MM.1S (cell line): ENCODE measurements at regions not wholly inside any gene's neighbourhood (a gene's known extent, or its start where the extent isn't known, plus 50 kb on each side); places are given as distances from the start of the nearest gene placed in this dataset.

Source experiments
- DNase-seq: peaks from one replicate; pipeline ENCODE4 v3.0.0-alpha.2; 2015
- H2AFZ ChIP-seq: fragments of 300-600 bp; sonication (generic); 2 replicates; pipeline ENCODE4 v1.6.0; 2016; ENCODE audit warnings: antibody characterized with exemption, low read length
- H3F3A ChIP-seq: fragments of 300-600 bp; sonication (generic); 2 replicates; pipeline ENCODE4 v1.6.1; 2016; ENCODE audit warnings: mild to moderate bottlenecking, antibody characterized with exemption, low read length, moderate library complexity, mixed read lengths; ENCODE audit not compliant: insufficient read depth
- H3K27ac ChIP-seq: fragments of 300-600 bp; sonication (generic); 2 replicates; pipeline ENCODE4 v1.5.1; 2016; ENCODE audit warnings: mild to moderate bottlenecking, low read length
- H3K27me3 ChIP-seq: fragments of 300-600 bp; sonication (generic); replicated peaks from 2 replicates; pipeline ENCODE4 v1.6.0; 2016; ENCODE audit warnings: low read length; ENCODE audit not compliant: insufficient read depth
- H3K36me3 ChIP-seq: fragments of 300-600 bp; sonication (generic); replicated peaks from 2 replicates; pipeline ENCODE4 v1.6.1; 2016; ENCODE audit warnings: mild to moderate bottlenecking, low read length, mixed read lengths; ENCODE audit not compliant: insufficient read depth
- H3K4me1 ChIP-seq: fragments of 300-600 bp; sonication (generic); 2 replicates; pipeline ENCODE4 v1.6.1; 2016; ENCODE audit warnings: low read length, mixed read lengths
- H3K4me2 ChIP-seq: fragments of 300-600 bp; sonication (generic); 2 replicates; pipeline ENCODE4 v1.6.0; 2016; ENCODE audit warnings: low read depth, low read length
- H3K4me3 ChIP-seq: fragments of 300-600 bp; sonication (generic); 2 replicates; pipeline ENCODE4 v1.5.1; 2016; ENCODE audit warnings: low read length, mixed read lengths
- H3K79me2 ChIP-seq: fragments of 300-600 bp; sonication (generic); 2 replicates; pipeline ENCODE4 v1.6.1; 2016; ENCODE audit warnings: mixed run types, low read length, mixed read lengths
- H3K9ac ChIP-seq: fragments of 300-600 bp; sonication (generic); 2 replicates; pipeline ENCODE4 v1.6.1; 2016; ENCODE audit warnings: low read length, mixed read lengths
- H3K9me2 ChIP-seq: fragments of 300-600 bp; sonication (generic); replicated peaks from 2 replicates; pipeline ENCODE4 v1.6.1; 2016; ENCODE audit warnings: mild to moderate bottlenecking, low read length, mixed read lengths; ENCODE audit not compliant: insufficient read depth
- H3K9me3 ChIP-seq: fragments of 300-600 bp; sonication (generic); replicated peaks from 2 replicates; pipeline ENCODE4 v1.6.1; 2016; ENCODE audit warnings: mild to moderate bottlenecking, low read length, mixed read lengths; ENCODE audit not compliant: insufficient read depth
- H4K20me1 ChIP-seq: fragments of 300-600 bp; sonication (generic); 2 replicates; pipeline ENCODE4 v1.6.1; 2016; ENCODE audit warnings: mild to moderate bottlenecking, low read length, moderate library complexity, mixed read lengths; ENCODE audit not compliant: insufficient read depth
- EZH2 ChIP-seq: fragments of 300-600 bp; sonication (generic); optimal IDR thresholded peaks from 2 replicates; pipeline ENCODE3; 2017; ENCODE audit warnings: low read depth, mild to moderate bottlenecking, antibody characterized with exemption, low read length, mixed read lengths
- EZH2phosphoT487 ChIP-seq: fragments of 300-600 bp; sonication (generic); IDR thresholded peaks from 2 replicates; pipeline ENCODE4 v1.6.1; 2018; ENCODE audit warnings: antibody characterized with exemption, low read length
- TF ChIP-seq, protein P1 (sequence below): fragments of 300-600 bp; sonication (generic); IDR thresholded peaks from 2 replicates; pipeline ENCODE4 v1.5.1; 2016; ENCODE audit warnings: antibody characterized with exemption, low read length, mixed read lengths

DNA sequence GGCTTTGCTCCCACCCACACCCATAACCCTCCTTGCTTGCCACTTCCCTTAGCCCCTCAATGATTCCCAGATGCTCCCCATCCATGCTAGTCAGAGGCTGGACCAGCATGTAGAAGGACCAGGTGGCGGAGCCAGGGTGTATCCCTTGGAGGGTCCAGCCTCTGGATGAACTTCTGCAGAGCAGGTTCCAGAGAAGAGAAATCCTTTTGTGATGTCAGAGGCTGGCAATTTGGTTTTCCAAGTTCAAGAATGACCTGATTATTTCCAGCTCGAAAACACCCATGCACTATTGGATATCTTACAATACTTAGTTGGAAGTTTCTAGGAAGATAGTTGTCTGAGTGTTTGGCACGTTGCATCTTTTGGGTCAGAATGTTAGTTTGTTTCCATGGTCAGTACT lies 168.3 kb upstream of the RPS6KA3 start:
- Histone ChIP-seq H3K4me3 (no peak overlapping the region), H3K79me2 (no peaks in the 10 kb centered on the region), H3K27me3 (no peaks in the 10 kb centered on the region), H3K4me2 (no peak overlapping the region), H3K9me3 (no peaks in the 10 kb centered on the region), H3K9ac (no peak overlapping the region), H4K20me1 (no peaks in the 10 kb centered on the region), H3K27ac (no peak overlapping the region), H2AFZ (no peak overlapping the region), H3K4me1 (peaks cover 13% of the 10 kb centered on the region), H3K36me3 (no peaks in the 10 kb centered on the region), H3F3A (0 out of 2 replicates have a peak, but pooled peaks cover 5% of the 10 kb centered on the region), H3K9me2 (no peaks in the 10 kb centered on the region)
- no peak for DNase-seq
- TF ChIP-seq EZH2 (no peak), EZH2phosphoT487 (no peak)
- TF ChIP-seq, protein P1, sequence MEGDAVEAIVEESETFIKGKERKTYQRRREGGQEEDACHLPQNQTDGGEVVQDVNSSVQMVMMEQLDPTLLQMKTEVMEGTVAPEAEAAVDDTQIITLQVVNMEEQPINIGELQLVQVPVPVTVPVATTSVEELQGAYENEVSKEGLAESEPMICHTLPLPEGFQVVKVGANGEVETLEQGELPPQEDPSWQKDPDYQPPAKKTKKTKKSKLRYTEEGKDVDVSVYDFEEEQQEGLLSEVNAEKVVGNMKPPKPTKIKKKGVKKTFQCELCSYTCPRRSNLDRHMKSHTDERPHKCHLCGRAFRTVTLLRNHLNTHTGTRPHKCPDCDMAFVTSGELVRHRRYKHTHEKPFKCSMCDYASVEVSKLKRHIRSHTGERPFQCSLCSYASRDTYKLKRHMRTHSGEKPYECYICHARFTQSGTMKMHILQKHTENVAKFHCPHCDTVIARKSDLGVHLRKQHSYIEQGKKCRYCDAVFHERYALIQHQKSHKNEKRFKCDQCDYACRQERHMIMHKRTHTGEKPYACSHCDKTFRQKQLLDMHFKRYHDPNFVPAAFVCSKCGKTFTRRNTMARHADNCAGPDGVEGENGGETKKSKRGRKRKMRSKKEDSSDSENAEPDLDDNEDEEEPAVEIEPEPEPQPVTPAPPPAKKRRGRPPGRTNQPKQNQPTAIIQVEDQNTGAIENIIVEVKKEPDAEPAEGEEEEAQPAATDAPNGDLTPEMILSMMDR: no peak

DNA sequence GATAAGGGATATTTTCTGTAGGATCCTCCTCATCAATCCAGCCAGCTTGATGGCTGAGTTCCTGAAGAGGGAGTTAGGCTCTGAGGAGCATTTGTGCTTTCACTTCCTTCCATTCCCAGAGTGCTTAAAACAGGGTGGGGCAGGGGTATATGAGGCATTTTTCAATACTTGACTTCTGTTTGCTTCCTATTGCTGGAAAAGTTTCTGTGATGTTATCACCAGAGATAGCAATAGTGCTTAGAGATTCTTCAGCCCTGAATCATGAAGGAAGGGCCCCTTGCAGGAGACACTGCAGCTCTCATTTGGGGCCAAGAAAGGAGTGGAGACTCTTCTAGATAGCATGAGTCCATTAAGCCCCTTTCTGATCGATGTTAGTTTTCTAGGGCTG lies 166.7 kb upstream of the RPS6KA3 start:
- no peak overlapping the region for H3K9ac ChIP-seq

DNA sequence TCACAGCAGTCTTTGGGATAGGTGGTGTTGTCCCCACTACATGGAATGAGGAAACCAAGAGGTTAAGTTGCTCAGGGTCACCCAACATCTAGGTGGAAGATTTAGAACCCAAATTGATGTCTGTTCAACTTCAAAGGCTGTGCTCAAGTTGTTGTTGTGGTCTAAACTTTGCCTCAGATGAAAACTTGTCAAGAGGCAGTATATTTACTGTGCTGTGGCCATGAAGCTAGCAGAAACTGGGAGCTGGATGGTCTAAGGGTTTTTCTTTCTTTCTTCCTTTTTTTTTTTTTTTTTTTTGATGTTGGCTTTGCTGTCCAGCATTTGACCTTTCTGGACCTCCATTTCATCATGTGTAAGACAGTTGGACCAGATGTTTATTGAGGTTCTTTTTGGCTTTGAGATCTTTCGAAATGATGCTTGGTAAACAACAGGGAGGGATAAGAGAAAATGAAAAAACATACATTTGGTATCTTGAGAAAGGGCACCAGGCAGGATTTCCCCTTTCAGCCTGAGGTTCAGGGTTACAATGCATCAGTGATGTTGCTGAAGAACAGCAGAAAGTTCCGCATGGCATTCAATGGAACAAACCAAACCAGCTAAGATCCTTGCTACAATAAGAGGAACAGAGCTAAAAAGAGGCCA lies 166.2 kb upstream of the RPS6KA3 start:
- TF ChIP-seq EZH2phosphoT487: no peak
- TF ChIP-seq EZH2: no peak
- TF ChIP-seq, protein P1: no peak
- H3K4me1 ChIP-seq: peaks cover 8% of the 10 kb centered on the region
- H3K27me3 ChIP-seq: no peaks in the 10 kb centered on the region
- no peak overlapping the region for H3K27ac ChIP-seq
- H3K9ac ChIP-seq: no peak overlapping the region
- H4K20me1 ChIP-seq: no peaks in the 10 kb centered on the region
- no peak overlapping the region for H3K4me3 ChIP-seq
- no peaks in the 10 kb centered on the region for H3K9me2 ChIP-seq
- H3F3A ChIP-seq: 0 out of 2 replicates have a peak, but pooled peaks cover 2% of the 10 kb centered on the region
- H3K79me2 ChIP-seq: no peaks in the 10 kb centered on the region
- H2AFZ ChIP-seq: no peak overlapping the region
- no peaks in the 10 kb centered on the region for H3K36me3 ChIP-seq
- no peaks in the 10 kb centered on the region for H3K9me3 ChIP-seq
- no peak overlapping the region for H3K4me2 ChIP-seq
- no peak for DNase-seq

More for the DNA sequence above, 166.7 kb upstream of the RPS6KA3 start:
- no peak overlapping the region for H3K4me2 ChIP-seq
- no peaks in the 10 kb centered on the region for H3K9me3 ChIP-seq
- H3K4me3 ChIP-seq: no peak overlapping the region
- no peak for DNase-seq
- H3K4me1 ChIP-seq: peaks cover 13% of the 10 kb centered on the region
- H3K36me3 ChIP-seq: no peaks in the 10 kb centered on the region
- H2AFZ ChIP-seq: no peak overlapping the region
- H3F3A ChIP-seq: 0 out of 2 replicates have a peak, but pooled peaks cover 5% of the 10 kb centered on the region
- no peaks in the 10 kb centered on the region for H4K20me1 ChIP-seq
- no peaks in the 10 kb centered on the region for H3K79me2 ChIP-seq
- no peaks in the 10 kb centered on the region for H3K27me3 ChIP-seq
- TF ChIP-seq EZH2phosphoT487 (no peak), EZH2 (no peak)
- TF ChIP-seq, protein P1: no peak
- H3K9me2 ChIP-seq: no peaks in the 10 kb centered on the region
- H3K27ac ChIP-seq: no peak overlapping the region
